ENCODE measurements at regions not wholly inside any gene's neighbourhood (a gene's known extent, or its start where the extent isn't known, plus 50 kb on each side); places are given as distances from the start of the nearest gene placed in this dataset.

- peak overlapping the region; percentile 26; the same call in 1 of the 2 replicates for H3K4me3 ChIP-seq (ENCODE audit: low read depth, low read length)
- DNase-seq (ENCODE audit: low read depth) = peak; percentile 34
- TF ChIP-seq CTCF (IDR thresholded peaks at IDR 0.05; ENCODE audit: insufficient read depth, low read depth, low read length, missing control alignments) = no peak
Observed at GRCh38 chr14:71618716-71619115, 313.5 kb upstream of the RGS6 start.

- no peak overlapping the region for H3K4me3 ChIP-seq (ENCODE audit: low read depth, low read length)
- no peak for DNase-seq (ENCODE audit: low read depth)
- TF ChIP-seq CTCF (IDR thresholded peaks at IDR 0.05; ENCODE audit: insufficient read depth, low read depth, low read length, missing control alignments) = no peak
Observed at GRCh38 chr14:71619472-71619871, 312.8 kb upstream of the RGS6 start.

- no peak overlapping the region for H3K4me3 ChIP-seq (ENCODE audit: low read depth, low read length)
- no peak for TF ChIP-seq CTCF (IDR thresholded peaks at IDR 0.05; ENCODE audit: insufficient read depth, low read depth, low read length, missing control alignments)
- DNase-seq (ENCODE audit: low read depth) = no peak
Observed at GRCh38 chr14:71620401-71620800, 311.8 kb upstream of the RGS6 start.

- TF ChIP-seq CTCF (IDR thresholded peaks at IDR 0.05; ENCODE audit: insufficient read depth, low read depth, low read length, missing control alignments) = no peak
- no peak overlapping the region for H3K4me3 ChIP-seq (ENCODE audit: low read depth, low read length)
- no peak for DNase-seq (ENCODE audit: low read depth)
Observed at GRCh38 chr14:71621276-71621675, 311.0 kb upstream of the RGS6 start.

GRCh38 chr14:71621980-71622605 lies 310.1 kb upstream of the RGS6 start:
- no peak for DNase-seq (ENCODE audit: low read depth)
- TF ChIP-seq CTCF (IDR thresholded peaks at IDR 0.05; ENCODE audit: insufficient read depth, low read depth, low read length, missing control alignments) = no peak
- H3K4me3 ChIP-seq (ENCODE audit: low read depth, low read length) = no peak overlapping the region

- DNase-seq (ENCODE audit: low read depth) = no peak
- no peak for TF ChIP-seq CTCF (IDR thresholded peaks at IDR 0.05; ENCODE audit: insufficient read depth, low read depth, low read length, missing control alignments)
- no peak overlapping the region for H3K4me3 ChIP-seq (ENCODE audit: low read depth, low read length)
Observed at GRCh38 chr14:71623939-71624338, 308.3 kb upstream of the RGS6 start.

GRCh38 chr14:71625175-71625574 lies 307.1 kb upstream of the RGS6 start:
- no peak for TF ChIP-seq CTCF (IDR thresholded peaks at IDR 0.05; ENCODE audit: insufficient read depth, low read depth, low read length, missing control alignments)
- no peak overlapping the region for H3K4me3 ChIP-seq (ENCODE audit: low read depth, low read length)
- no peak for DNase-seq (ENCODE audit: low read depth)
